K562 (cell line): ENCODE measurements at regions not wholly inside any gene's neighbourhood (a gene's known extent, or its start where the extent isn't known, plus 50 kb on each side); places are given as distances from the start of the nearest gene placed in this dataset.

Source experiments
- TAF1 ChIP-seq: IDR thresholded peaks from 2 replicates; pipeline ENCODE4 v1.6.1; 2011; ENCODE audit warnings: mild to moderate bottlenecking, low read length, moderate library complexity; ENCODE audit not compliant: insufficient read depth, control insufficient read depth, severe bottlenecking; ENCODE audit errors: extremely low read depth
- TF ChIP-seq, protein P1 (sequence below): fragments of 450-650 bp; formaldehyde crosslinking; IDR thresholded peaks from 2 replicates; pipeline ENCODE4 v1.4.0; 2020; ENCODE audit warnings: mild to moderate bottlenecking, moderate library complexity
- TF ChIP-seq, protein P2 (sequence below), 2 experiments: fragments of 450-650 bp; formaldehyde crosslinking in 1 of 2; IDR thresholded peaks; 2 replicates each; pipeline versions ENCODE4 v1.4.0 to v1.6.1; 2014 to 2020; ENCODE audit warnings: mild to moderate bottlenecking in 2 of 2, borderline replicate concordance in 1 of 2, low read depth in 1 of 2

DNA sequence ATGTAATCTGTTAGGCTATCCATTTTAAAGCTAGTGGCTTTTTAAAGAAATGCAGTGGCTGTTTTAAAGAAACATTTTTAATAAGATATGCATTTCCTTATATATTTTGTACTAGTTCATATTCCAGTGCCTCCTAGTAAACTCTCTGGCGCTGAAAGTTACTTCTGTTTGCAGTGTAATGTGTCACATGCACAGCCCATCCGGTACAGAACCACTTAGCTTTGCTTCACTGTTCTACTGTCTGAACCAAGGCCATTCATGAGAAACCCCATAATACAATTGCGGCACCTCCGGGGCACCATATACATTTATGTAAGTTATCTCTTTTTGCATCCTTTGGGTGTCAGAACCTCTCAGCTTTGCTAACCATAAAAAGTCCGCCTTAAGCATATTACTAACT, 114.6 kb upstream of the KCTD1 start:
- TF ChIP-seq, protein P1, sequence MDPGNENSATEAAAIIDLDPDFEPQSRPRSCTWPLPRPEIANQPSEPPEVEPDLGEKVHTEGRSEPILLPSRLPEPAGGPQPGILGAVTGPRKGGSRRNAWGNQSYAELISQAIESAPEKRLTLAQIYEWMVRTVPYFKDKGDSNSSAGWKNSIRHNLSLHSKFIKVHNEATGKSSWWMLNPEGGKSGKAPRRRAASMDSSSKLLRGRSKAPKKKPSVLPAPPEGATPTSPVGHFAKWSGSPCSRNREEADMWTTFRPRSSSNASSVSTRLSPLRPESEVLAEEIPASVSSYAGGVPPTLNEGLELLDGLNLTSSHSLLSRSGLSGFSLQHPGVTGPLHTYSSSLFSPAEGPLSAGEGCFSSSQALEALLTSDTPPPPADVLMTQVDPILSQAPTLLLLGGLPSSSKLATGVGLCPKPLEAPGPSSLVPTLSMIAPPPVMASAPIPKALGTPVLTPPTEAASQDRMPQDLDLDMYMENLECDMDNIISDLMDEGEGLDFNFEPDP (CRISPR knock-in tag): no peak
- no peak for TF ChIP-seq TAF1
- TF ChIP-seq, protein P2, sequence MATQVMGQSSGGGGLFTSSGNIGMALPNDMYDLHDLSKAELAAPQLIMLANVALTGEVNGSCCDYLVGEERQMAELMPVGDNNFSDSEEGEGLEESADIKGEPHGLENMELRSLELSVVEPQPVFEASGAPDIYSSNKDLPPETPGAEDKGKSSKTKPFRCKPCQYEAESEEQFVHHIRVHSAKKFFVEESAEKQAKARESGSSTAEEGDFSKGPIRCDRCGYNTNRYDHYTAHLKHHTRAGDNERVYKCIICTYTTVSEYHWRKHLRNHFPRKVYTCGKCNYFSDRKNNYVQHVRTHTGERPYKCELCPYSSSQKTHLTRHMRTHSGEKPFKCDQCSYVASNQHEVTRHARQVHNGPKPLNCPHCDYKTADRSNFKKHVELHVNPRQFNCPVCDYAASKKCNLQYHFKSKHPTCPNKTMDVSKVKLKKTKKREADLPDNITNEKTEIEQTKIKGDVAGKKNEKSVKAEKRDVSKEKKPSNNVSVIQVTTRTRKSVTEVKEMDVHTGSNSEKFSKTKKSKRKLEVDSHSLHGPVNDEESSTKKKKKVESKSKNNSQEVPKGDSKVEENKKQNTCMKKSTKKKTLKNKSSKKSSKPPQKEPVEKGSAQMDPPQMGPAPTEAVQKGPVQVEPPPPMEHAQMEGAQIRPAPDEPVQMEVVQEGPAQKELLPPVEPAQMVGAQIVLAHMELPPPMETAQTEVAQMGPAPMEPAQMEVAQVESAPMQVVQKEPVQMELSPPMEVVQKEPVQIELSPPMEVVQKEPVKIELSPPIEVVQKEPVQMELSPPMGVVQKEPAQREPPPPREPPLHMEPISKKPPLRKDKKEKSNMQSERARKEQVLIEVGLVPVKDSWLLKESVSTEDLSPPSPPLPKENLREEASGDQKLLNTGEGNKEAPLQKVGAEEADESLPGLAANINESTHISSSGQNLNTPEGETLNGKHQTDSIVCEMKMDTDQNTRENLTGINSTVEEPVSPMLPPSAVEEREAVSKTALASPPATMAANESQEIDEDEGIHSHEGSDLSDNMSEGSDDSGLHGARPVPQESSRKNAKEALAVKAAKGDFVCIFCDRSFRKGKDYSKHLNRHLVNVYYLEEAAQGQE (IDR thresholded peaks at IDR 0.05; ENCODE audit: borderline replicate concordance): no peak
- TF ChIP-seq, protein P2 (CRISPR knock-in tag; IDR thresholded peaks at IDR 0.05; ENCODE audit: low read depth): no peak
